Left hindlimb (tissue), 1 donor: ENCODE measurements at regions not wholly inside any gene's neighbourhood (a gene's known extent, or its start where the extent isn't known, plus 50 kb on each side); places are given as distances from the start of the nearest gene placed in this dataset.
"Not testable (repeated sequence)": the region's sequence is repeated elsewhere in the genome, so short reads cannot be mapped to it uniquely, and the experiment has no call there.

Experiments used
- DNase-seq: peaks from one replicate; pipeline ENCODE4 v3.0.0-alpha.2; 2018

DNA sequence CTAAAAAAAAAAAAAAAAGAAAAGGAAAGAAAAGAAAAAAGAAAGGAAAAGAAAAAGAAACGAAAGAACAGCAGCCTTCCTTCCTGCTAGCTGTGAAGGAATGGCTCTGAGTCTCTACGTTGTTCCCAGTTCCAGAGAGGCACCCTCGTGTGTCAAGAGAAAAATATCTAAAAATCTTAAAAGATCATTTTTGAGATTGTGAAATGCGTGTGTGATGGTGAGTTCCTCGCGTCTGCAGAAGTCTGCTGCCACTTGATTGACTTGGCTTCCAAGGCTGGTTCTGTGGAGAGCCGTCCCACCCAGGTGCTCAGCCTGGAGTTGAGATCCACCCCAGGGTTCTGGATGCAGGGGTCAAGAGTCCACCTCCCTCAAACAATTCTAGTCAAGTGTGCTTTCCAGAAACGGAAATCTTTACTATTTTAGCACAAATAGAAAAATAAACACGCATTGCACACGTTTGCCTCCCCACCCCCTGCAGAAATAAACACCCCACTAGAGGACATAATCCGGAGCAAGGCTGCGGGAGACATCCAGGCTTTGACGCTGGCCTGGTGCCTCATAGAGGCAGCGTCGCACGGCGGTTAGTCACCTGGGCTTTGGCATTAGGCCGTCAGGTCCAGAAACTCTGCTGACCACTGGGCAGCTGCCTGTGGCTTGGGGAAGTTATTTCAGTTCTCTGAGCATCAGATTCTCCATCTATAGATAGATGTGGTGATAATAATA, 265.4 kb downstream of the FAM43A start:
- DNase-seq: no peak

- not testable (repeated sequence) for DNase-seq
These were observed 265.9 kb downstream of the FAM43A start for GRCh38 chr3:194951629-194951920.

GRCh38 chr3:194951931-194952582, 266.4 kb downstream of the FAM43A start:
- no peak for DNase-seq

DNA sequence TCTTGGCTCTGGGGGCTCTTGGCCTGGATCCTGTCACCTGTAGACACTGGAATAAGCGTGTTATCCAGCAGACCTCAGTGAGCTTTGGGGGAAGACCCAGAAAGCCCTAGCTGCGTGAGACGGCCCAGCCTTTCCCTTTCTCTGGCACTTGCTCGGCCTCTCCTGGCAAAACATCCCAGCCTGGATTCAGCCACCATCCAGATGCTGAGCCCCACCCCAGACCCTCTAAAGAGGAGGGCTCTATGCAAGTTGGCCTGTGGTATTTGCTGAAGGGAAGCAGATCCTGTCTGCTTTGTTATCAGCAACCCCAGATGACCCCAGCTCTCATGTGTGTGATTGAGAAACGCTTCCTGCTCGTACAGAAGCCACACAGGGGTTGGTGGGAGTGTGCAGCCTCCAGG, 267.2 kb downstream of the FAM43A start:
- DNase-seq: peak; percentile 60

GRCh38 chr3:194953291-194953690, 267.6 kb downstream of the FAM43A start:
- no peak for DNase-seq

DNA sequence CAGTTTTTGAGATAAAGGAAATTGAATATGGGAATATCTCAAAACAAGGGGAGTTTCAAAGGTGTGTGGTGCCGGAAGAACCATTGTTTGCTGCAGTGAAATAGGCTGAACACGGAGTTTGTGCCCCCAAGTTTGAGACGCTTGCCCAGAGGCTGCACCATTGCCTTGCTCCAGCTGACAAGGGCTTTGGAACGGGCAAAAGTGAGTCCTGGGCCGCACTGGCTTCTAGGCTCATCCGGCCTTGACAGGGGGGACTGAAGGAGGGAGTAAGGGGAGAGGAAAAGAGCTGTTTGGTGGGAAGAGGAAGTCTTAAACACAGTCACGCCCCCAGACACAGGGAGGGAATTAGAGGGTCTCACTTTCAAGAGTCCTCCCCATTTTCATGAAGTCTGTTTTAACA, 269.9 kb downstream of the FAM43A start:
- no peak for DNase-seq

DNA sequence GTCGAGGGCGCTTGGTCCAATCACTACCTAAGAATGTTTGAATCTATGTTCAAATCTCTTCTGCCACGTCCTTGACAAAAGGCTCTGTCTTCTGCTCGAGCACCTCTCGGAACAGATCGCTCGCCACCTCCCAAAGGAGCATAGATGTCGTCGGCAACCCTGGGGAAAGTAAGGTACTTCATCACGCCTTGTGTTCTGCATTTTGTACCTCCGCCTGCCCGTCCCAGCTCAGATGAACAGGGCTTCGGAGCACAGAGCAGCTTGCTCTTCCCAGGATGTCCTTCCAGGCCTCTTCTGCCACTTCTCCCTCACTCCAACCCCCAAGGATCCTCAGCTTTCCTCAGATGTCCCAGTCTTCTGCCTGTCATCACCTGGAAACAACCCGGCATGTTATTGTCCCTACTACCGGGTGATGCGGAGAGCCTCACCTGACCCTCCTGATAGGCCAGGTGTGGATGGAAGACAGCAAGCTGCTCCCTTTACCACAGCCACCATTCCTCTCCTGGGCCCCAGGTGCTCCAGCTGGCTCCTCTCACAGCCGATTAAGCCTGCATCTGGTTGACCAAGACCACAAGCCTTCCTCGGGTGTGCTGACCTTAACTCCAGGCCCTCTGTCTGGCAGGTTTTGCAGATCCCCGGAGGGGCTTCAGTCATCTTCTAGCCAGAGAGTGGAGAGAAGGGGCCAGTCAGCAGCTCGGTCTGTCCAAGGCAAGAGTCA, 270.5 kb downstream of the FAM43A start:
- no peak for DNase-seq

- no peak for DNase-seq
These were observed 271.2 kb downstream of the FAM43A start for GRCh38 chr3:194956697-194957396.

- DNase-seq: no peak
These were observed 272.1 kb downstream of the FAM43A start for GRCh38 chr3:194957743-194958240.

DNA sequence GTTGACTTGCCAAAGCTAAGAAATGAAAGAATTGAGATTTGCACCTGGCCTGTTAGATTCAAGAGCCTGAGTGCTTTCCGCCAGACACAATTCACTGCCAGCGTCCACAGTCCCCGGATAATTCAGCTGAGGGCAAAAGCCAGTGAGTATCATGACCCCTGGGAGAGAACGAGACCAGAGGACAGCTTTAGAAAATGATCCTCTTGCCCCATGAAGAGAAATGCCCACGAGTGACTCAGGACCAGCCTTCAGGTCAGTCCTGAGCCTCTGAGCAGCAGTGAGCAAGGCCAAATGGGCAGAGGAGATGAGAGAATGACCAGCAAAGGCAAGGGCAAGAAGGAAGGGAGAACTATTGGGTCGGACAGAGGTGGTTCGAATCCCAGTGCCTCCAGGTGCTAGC, 273.5 kb downstream of the FAM43A start:
- DNase-seq: no peak

- DNase-seq: not testable (repeated sequence)
These were observed 274.0 kb downstream of the FAM43A start for GRCh38 chr3:194959666-194960065.

GRCh38 chr3:194960446-194961032, 274.9 kb downstream of the FAM43A start:
- DNase-seq: no peak

GRCh38 chr3:194961149-194961548, 275.5 kb downstream of the FAM43A start:
- no peak for DNase-seq

GRCh38 chr3:194961571-194961970, 275.9 kb downstream of the FAM43A start:
- DNase-seq: no peak

DNA sequence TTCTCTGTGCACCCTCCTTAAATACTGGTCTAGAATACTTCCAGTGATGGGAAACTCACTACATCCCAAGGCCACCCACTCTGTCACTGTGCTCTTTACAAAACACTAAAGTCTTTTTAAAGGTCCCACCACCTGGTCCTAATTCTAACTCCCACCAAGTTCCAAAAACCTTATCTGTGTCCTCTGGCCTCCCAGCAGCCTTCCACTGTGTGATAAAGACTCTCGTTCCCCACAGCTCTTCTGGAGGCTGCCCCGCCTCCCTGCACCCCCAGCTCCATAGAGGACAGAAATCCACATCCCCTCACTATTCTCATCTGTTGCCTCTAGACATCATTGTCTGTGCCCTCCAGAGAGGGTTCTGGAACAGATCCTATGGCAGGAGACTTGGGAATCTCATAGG, 276.4 kb downstream of the FAM43A start:
- DNase-seq: no peak

- DNase-seq: no peak
These were observed 279.1 kb downstream of the FAM43A start for GRCh38 chr3:194964809-194965208.

DNA sequence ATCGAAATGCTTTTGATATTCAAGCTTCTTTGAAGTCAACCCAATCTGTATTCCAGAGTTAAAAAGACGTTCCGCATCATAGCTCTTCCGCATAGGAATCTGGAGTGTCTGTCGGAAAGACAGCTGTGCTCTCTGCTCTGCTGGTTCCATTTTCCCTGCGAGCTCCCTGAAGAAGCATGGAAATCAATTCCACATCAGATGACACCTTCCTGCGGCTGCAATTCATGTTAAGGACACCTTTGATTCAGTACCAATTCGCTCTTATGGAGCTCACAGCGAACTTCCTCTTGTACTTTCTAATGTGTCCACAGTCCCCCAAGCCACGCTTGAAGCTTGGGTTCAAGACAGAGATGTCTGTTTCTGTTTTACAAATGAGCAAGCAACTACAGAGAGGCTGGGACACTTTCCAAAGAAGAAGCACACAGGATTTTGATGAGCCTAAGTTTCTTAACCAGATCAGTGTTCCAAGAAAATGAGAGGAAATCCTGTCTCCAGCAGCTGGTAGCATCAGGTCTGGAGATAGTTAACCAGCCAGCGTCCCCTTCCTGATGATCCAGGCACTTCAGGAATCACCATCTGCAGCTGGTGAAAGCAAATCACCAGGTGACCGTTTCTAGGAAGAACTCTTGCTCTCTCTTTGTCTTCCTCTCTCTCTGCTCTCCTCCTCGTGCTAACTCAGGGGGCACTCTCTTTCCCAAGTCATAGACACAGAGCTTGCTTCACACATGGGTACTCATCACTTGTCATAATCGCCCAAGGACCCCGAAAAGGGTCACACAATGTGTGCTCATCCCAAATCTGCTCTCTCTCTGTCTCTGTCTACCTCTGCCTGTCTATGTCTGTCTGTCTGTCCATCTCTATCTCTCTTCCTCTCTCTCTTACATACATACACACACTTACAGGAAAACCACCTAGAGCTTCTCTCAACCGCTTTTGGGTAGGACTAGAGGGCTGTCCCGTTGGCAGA, 281.8 kb downstream of the FAM43A start:
- peak; percentile 58 for DNase-seq

- no peak for DNase-seq
These were observed 284.4 kb downstream of the FAM43A start for GRCh38 chr3:194970066-194970465.

DNA sequence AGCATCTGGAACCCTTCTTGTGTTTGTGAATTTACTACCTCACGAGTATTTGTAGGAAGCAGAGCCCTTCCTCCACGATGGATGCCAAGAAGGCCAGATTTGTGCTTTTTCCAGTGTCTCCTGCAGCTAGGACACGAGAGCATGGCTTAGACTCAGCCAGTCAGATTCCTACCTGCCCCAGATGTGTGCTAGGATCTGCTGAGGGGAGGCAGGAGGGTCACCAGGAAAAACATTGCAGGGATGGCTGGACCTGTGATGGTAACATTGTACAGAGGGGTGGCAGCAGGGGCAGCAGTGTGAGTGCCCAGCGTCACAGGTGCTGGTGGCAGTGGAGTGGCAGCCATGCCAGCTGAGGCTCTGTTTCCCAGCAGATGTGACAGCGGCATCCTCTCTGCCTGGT, 285.3 kb downstream of the FAM43A start:
- no peak for DNase-seq

DNA sequence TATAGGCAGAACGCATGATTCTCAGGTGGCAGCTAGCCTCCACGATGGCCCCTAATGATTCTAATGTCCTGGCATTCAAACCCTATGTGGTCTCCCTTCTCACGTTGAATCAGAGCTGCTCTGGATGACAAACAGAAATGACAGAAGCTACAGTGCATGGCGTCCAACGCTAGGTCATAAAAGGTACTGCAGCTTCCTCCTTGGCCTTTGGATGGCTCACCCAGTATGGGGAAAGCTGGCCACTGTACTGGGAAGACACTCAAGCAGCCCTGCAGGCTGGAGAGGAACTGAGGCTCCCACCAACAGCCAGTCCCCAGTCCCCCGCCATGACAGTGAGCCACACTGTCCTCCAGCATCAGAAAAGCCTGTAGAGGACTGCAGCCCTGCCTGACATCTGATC, 286.3 kb downstream of the FAM43A start:
- DNase-seq: no peak

GRCh38 chr3:194972641-194973040, 287.0 kb downstream of the FAM43A start:
- DNase-seq: no peak
